ENCODE measurements at regions not wholly inside any gene's neighbourhood (a gene's known extent, or its start where the extent isn't known, plus 50 kb on each side); places are given as distances from the start of the nearest gene placed in this dataset.

- no peak for TF ChIP-seq ZNF586 (CRISPR knock-in tag; conservative IDR thresholded peaks at IDR 0.05)
- TF ChIP-seq ZNF316 (IDR thresholded peaks at IDR 0.05): no peak
- TF ChIP-seq POLR2AphosphoS2 (IDR thresholded peaks at IDR 0.05; ENCODE audit: low read length): no peak
- TF ChIP-seq CTBP1 (IDR thresholded peaks at IDR 0.05; ENCODE audit: borderline replicate concordance): no peak
- no peak for TF ChIP-seq RFX5 (IDR thresholded peaks at IDR 0.05; ENCODE audit: low read depth, low read length)
These were observed 481.4 kb upstream of the CDH7 start (continued) for GRCh38 chr18:65269375-65269774.

GRCh38 chr18:65265761-65266160 is 485.1 kb upstream of the CDH7 start:
- 0% methylated on average over 1 of the region's 1 CpG for WGBS (ENCODE audit: insufficient coverage, low coverage, missing lambda C conversion rate)
- Histone ChIP-seq H3K4me2 (ENCODE audit: insufficient read depth, low read length) (no peak overlapping the region), H3K27ac (ENCODE audit: extremely low read depth, low read depth, low read length) (no peak overlapping the region), H2AFZ (ENCODE audit: low read depth, low read length) (no peak overlapping the region), H3K9ac (ENCODE audit: insufficient read depth in 1 of 2, low read depth in 2 of 2, low read length in 2 of 2) (no peak overlapping the region), H3K9me3 (replicated peaks; ENCODE audit: control insufficient read depth, insufficient read depth, low read depth, low read length) (no peaks in the 10 kb centered on the region), H3K79me2 (ENCODE audit: control insufficient read depth, insufficient read depth, low read length) (no peaks in the 10 kb centered on the region), H3K4me3 (no peak overlapping the region), H3K4me1 (replicated peaks in 1 of 2; ENCODE audit: control insufficient read depth in 2 of 2, insufficient read depth in 2 of 2, low read length in 2 of 2) (no peaks in the 10 kb centered on the region), H3K9me1 (ENCODE audit: control insufficient read depth, insufficient read depth, low read length) (no peaks in the 10 kb centered on the region), H4K20me1 (replicated peaks; ENCODE audit: control insufficient read depth, insufficient read depth, low read length) (no peaks in the 10 kb centered on the region), H3K27me3 (ENCODE audit: control insufficient read depth in 2 of 2, insufficient read depth in 2 of 2, low read length in 2 of 2) (no peaks in the 10 kb centered on the region), H3K36me3 (ENCODE audit: control insufficient read depth, insufficient read depth, low read length) (no peaks in the 10 kb centered on the region)
- DNase-seq (ENCODE audit: extremely low read depth in 1 of 4, low spot score in 3 of 4) (no peak), ATAC-seq (no peak), FAIRE-seq (no peak)
- intact Hi-C loops (cut with micrococcal nuclease) (no loop called here), in situ Hi-C loops (cut with MboI) (no loop called here)
- no TSS peak for BruUV-seq (replicated peaks)
- ChIA-PET POLR2A (no interaction called here), CTCF (ENCODE audit: low intra/inter-chr PET ratio) (no interaction called here)
- no peak for TF ChIP-seq POLR3A (IDR thresholded peaks at IDR 0.05; ENCODE audit: borderline replicate concordance, extremely low read depth, insufficient read depth, insufficient read length)
- TF ChIP-seq, protein P1, sequence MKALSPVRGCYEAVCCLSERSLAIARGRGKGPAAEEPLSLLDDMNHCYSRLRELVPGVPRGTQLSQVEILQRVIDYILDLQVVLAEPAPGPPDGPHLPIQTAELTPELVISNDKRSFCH (CRISPR knock-in tag; IDR thresholded peaks at IDR 0.05): no peak
- TF ChIP-seq, protein P1 (tag; IDR thresholded peaks at IDR 0.05): no peak
- TF ChIP-seq ZBTB12 (CRISPR knock-in tag; IDR thresholded peaks at IDR 0.05): no peak
- TF ChIP-seq POLR3G (IDR thresholded peaks at IDR 0.05; ENCODE audit: extremely low read depth, insufficient read length, insufficient replicate concordance): no peak
- no peak for TF ChIP-seq ELK3 (CRISPR knock-in tag; IDR thresholded peaks at IDR 0.05)
- TF ChIP-seq CHAMP1 (IDR thresholded peaks at IDR 0.05): no peak
- no peak for TF ChIP-seq HNRNPUL1 (IDR thresholded peaks at IDR 0.05; ENCODE audit: low read length)
- no peak for TF ChIP-seq MTA1 (IDR thresholded peaks at IDR 0.05; ENCODE audit: borderline replicate concordance)
- no peak for TF ChIP-seq SAP30 (IDR thresholded peaks at IDR 0.05; ENCODE audit: borderline replicate concordance, insufficient read depth, low read depth, low read length, poor library complexity, severe bottlenecking)
- TF ChIP-seq EGR1 (conservative IDR thresholded peaks at IDR 0.05): no peak
- TF ChIP-seq ZNF717 (CRISPR knock-in tag; IDR thresholded peaks at IDR 0.05): no peak
- no peak for TF ChIP-seq ZNF586 (CRISPR knock-in tag; conservative IDR thresholded peaks at IDR 0.05)
- no peak for TF ChIP-seq SMARCA5 (IDR thresholded peaks at IDR 0.05)
- no peak for TF ChIP-seq SREBF1 (IDR thresholded peaks at IDR 0.05; ENCODE audit: borderline replicate concordance, low read depth, low read length)
- no peak for TF ChIP-seq ZNF24 (IDR thresholded peaks at IDR 0.05)

Data from K562 (cell line).